BJ (cell line): ENCODE measurements at regions not wholly inside any gene's neighbourhood (a gene's known extent, or its start where the extent isn't known, plus 50 kb on each side); places are given as distances from the start of the nearest gene placed in this dataset.

Experiments
- CTCF ChIA-PET: fragments of 350-600 bp; formaldehyde crosslinking; extraction: SDS; loops from one replicate; lab custom pipeline; 2021; ENCODE audit warnings: antibody characterized with exemption, inconsistent platforms; lab: Yijun Ruan, JAX
- POLR2A ChIA-PET: fragments of 300-600 bp; sonication (Branson Sonifier 250); formaldehyde crosslinking; extraction: SDS; loops from one replicate; lab custom pipeline; 2021; ENCODE audit warnings: antibody characterized with exemption; lab: Charles Lee
- DNase-seq: peaks from one replicate; pipeline ENCODE4 v3.0.0-alpha.2; 2011; ENCODE audit warnings: low read depth
- H3K27me3 ChIP-seq: 2 replicates; pipeline ENCODE4 v1.6.0; 2011; ENCODE audit warnings: low read length; ENCODE audit not compliant: control insufficient read depth, insufficient read depth
- H3K36me3 ChIP-seq: 2 replicates; pipeline ENCODE4 v1.5.1; 2011; ENCODE audit warnings: low read length; ENCODE audit not compliant: control insufficient read depth, insufficient read depth
- H3K4me3 ChIP-seq: 2 replicates; pipeline ENCODE4 v1.5.1; 2011; ENCODE audit warnings: low read depth, mild to moderate bottlenecking, control low read depth, low read length
- TF ChIP-seq, protein P1 (sequence below): IDR thresholded peaks from 2 replicates; pipeline ENCODE4 v1.5.1; 2011; ENCODE audit warnings: low read depth, mild to moderate bottlenecking, control low read depth, inconsistent platforms, low read length, moderate library complexity; ENCODE audit not compliant: insufficient read depth

DNA sequence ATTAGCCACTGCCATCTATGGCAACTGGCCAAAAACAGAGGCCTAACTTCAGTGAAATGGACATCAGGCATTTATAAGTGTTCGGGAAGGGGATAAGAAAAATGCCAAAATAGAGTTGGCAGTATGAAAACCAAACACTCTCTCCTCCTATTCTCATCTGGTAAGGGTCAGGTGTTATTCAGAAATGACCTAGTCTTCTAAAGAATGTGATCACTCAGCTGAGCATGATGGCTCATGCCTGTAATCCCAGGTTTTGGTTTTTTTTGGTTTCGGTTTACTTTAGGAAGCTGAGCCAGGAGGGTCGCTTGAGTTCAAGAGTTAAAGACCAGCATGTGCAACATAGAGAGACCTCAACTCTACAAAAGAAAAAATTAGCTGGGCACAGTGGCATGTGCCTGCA, 170.3 kb downstream of the GRIN2B start:
- Histone ChIP-seq H3K36me3 (no peaks in the 10 kb centered on the region), H3K27me3 (no peaks in the 10 kb centered on the region), H3K4me3 (no peak overlapping the region)
- TF ChIP-seq, protein P1, sequence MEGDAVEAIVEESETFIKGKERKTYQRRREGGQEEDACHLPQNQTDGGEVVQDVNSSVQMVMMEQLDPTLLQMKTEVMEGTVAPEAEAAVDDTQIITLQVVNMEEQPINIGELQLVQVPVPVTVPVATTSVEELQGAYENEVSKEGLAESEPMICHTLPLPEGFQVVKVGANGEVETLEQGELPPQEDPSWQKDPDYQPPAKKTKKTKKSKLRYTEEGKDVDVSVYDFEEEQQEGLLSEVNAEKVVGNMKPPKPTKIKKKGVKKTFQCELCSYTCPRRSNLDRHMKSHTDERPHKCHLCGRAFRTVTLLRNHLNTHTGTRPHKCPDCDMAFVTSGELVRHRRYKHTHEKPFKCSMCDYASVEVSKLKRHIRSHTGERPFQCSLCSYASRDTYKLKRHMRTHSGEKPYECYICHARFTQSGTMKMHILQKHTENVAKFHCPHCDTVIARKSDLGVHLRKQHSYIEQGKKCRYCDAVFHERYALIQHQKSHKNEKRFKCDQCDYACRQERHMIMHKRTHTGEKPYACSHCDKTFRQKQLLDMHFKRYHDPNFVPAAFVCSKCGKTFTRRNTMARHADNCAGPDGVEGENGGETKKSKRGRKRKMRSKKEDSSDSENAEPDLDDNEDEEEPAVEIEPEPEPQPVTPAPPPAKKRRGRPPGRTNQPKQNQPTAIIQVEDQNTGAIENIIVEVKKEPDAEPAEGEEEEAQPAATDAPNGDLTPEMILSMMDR: no peak
- CTCF ChIA-PET: no interaction called here
- no peak for DNase-seq
- POLR2A ChIA-PET: no interaction called here

DNA sequence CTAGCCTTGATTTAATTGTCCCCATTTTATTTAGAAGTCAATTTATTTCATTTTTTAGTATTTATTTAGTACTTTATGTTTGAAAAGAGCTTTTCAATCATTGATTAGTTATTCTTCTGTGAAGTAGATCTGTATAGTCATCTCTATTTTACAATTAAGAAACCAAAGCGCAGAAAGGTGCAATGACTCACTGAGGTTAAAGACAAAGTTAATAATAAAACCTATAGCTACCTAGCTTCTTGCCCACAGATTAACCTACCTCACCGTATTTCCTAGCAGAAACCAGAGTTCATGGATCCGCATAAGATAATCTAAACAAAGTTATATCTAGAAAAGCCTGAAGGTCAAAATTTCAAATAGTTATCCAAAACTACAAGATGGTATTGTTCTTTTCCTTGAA, 176.4 kb downstream of the GRIN2B start:
- TF ChIP-seq, protein P1: no peak
- ChIA-PET POLR2A (no interaction called here), CTCF (no interaction called here)
- DNase-seq: no peak
- H3K4me3 ChIP-seq: no peak overlapping the region
- H3K27me3 ChIP-seq: no peaks in the 10 kb centered on the region
- H3K36me3 ChIP-seq: no peaks in the 10 kb centered on the region

DNA sequence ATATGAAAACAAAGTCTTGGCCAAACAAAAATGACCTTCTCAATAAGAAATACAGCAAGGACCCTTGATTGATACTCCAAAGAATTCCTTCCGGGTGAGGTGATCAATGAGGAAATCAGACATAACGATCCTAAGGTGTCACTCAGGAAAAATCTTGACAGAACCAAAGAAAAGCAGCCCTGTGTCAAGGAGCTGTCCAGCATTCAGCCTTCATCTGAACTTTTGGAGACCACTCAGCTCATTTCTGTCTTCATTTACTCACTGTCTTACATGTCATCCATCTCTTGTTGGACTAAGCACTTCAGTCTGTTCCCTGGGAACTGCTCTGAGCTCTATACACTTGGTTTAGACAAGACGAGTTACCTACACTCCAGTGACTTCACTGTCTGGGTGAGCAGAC, 179.9 kb downstream of the GRIN2B start:
- H3K27me3 ChIP-seq: no peaks in the 10 kb centered on the region
- no peaks in the 10 kb centered on the region for H3K36me3 ChIP-seq
- no peak overlapping the region for H3K4me3 ChIP-seq
- CTCF ChIA-PET: no interaction called here
- POLR2A ChIA-PET: no interaction called here
- TF ChIP-seq, protein P1: no peak
- DNase-seq: no peak

DNA sequence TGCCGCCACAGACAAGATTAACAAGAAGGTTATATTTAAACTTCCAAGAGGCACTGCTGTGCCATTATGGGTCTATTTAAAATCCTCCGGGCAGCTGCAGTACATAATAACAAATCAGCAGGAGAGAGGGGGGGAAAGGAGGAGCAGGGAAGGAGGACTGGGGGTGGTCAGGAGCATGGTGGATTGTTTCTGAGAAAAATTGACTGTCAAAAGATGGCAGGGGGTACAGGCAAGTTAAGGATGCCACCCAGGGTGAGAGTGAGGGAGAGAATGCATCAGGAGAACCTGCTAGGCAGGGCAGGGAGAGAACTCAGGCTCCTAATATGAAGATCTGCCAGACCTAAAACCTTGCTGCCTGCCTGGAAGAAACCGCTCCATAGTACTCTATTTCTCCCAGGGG, 181.8 kb downstream of the GRIN2B start:
- TF ChIP-seq, protein P1: no peak
- Histone ChIP-seq H3K4me3 (no peak overlapping the region), H3K36me3 (no peaks in the 10 kb centered on the region), H3K27me3 (no peaks in the 10 kb centered on the region)
- POLR2A ChIA-PET: no interaction called here
- CTCF ChIA-PET: no interaction called here
- no peak for DNase-seq

DNA sequence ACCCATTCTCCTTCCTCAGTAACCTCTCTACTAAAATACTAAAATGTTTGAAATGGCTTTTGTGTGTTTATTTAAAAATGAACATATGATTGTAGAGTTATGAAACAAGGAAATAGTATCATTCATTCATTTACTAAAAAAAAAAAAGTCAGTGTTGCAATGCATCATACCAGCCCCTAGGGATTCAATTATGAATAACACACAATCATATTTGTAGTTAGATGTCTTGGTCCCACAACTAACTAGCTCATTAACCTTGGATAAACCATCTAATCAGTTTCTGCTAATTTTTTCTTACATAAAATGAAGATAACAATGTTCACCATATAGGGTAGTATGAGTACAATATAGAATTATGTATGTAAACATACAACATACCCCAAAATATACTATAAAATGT, 183.2 kb downstream of the GRIN2B start:
- DNase-seq: no peak
- POLR2A ChIA-PET: no interaction called here
- H3K27me3 ChIP-seq: no peaks in the 10 kb centered on the region
- no peak overlapping the region for H3K4me3 ChIP-seq
- CTCF ChIA-PET: no interaction called here
- H3K36me3 ChIP-seq: no peaks in the 10 kb centered on the region
- TF ChIP-seq, protein P1: no peak
